Esophagus squamous epithelium (tissue), 4 donors: ENCODE measurements at regions not wholly inside any gene's neighbourhood (a gene's known extent, or its start where the extent isn't known, plus 50 kb on each side); places are given as distances from the start of the nearest gene placed in this dataset.

Source experiments
- POLR2A ChIP-seq, 4 donors: fragments of 450-650 bp; IDR thresholded peaks; one replicate each; pipeline ENCODE4 v1.6.1; 2017; ENCODE audit warnings: antibody characterized with exemption in 4 of 4, mild to moderate bottlenecking in 4 of 4, moderate library complexity in 3 of 4
- TF ChIP-seq, protein P1 (sequence below), 6 experiments: fragments of 450-650 bp in 4 of 6; fragments of 200-600 bp in 2 of 6; sonication (generic) in 2 of 6; IDR thresholded peaks; one replicate each; pipeline ENCODE4 v1.5.1; 2016 to 2019; ENCODE audit warnings: antibody characterized with exemption in 6 of 6, mild to moderate bottlenecking in 4 of 6, moderate library complexity in 4 of 6

DNA sequence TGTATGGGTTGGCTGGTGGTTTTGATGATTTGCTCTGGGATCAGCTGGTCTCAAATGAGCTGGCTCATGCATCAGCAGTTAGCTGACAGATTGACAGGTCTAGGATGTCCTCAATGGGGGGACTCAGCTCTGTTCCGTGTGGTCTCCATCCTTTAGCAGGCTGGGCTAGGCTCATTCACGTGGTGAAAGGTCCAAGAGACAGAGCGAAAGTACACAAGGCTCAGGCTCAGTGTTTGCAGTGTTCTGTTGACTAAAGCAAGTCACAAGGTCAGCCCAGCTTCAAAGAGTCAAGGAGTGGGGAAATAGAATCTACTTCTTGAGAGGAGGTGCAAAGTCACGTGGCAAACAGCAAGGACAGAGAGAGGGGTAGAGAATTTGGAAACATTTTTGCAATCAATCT lies 126.5 kb upstream of the CMC1 start:
- TF ChIP-seq, protein P1, sequence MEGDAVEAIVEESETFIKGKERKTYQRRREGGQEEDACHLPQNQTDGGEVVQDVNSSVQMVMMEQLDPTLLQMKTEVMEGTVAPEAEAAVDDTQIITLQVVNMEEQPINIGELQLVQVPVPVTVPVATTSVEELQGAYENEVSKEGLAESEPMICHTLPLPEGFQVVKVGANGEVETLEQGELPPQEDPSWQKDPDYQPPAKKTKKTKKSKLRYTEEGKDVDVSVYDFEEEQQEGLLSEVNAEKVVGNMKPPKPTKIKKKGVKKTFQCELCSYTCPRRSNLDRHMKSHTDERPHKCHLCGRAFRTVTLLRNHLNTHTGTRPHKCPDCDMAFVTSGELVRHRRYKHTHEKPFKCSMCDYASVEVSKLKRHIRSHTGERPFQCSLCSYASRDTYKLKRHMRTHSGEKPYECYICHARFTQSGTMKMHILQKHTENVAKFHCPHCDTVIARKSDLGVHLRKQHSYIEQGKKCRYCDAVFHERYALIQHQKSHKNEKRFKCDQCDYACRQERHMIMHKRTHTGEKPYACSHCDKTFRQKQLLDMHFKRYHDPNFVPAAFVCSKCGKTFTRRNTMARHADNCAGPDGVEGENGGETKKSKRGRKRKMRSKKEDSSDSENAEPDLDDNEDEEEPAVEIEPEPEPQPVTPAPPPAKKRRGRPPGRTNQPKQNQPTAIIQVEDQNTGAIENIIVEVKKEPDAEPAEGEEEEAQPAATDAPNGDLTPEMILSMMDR (IDR thresholded peaks at IDR 0.05): no peak
- TF ChIP-seq POLR2A (IDR thresholded peaks at IDR 0.05): no peak
